AG04450 (cell line): ENCODE measurements at regions not wholly inside any gene's neighbourhood (a gene's known extent, or its start where the extent isn't known, plus 50 kb on each side); places are given as distances from the start of the nearest gene placed in this dataset.
"Not testable (repeated sequence)": the region's sequence is repeated elsewhere in the genome, so short reads cannot be mapped to it uniquely, and the experiment has no call there.

Experiments used
- CTCF ChIA-PET: fragments of 300-600, 350-600 bp; formaldehyde crosslinking; extraction: SDS; loops from one replicate; lab custom pipeline; 2022; ENCODE audit warnings: antibody characterized with exemption, inconsistent platforms; lab: Charles Lee
- POLR2A ChIA-PET: fragments of 350-600 bp; formaldehyde crosslinking; extraction: SDS; loops from one replicate; lab custom pipeline; 2021; ENCODE audit warnings: antibody characterized with exemption, inconsistent platforms; lab: Yijun Ruan, JAX
- DNase-seq: peaks from one replicate; pipeline ENCODE4 v3.0.0-alpha.2; 2011; ENCODE audit warnings: low read depth, low spot score
- H3K27ac ChIP-seq: one replicate; pipeline ENCODE4 v1.5.1; 2012; ENCODE audit warnings: low read depth, low read length, control low read depth
- H3K27me3 ChIP-seq: one replicate; pipeline ENCODE4 v1.6.0; 2012; ENCODE audit warnings: low read length; ENCODE audit not compliant: control insufficient read depth, insufficient read depth
- H3K4me3 ChIP-seq: 2 replicates; pipeline ENCODE4 v1.5.1; 2011; ENCODE audit warnings: mild to moderate bottlenecking, low read depth, low read length, control low read depth
- H3K9me3 ChIP-seq: 2 replicates; pipeline ENCODE4 v1.5.1; 2012; ENCODE audit warnings: low read length; ENCODE audit not compliant: control insufficient read depth, insufficient read depth
- CTCF ChIP-seq: IDR thresholded peaks from 2 replicates; pipeline ENCODE4 v1.5.1; 2011; ENCODE audit warnings: low read depth, low read length, control low read depth, inconsistent platforms

DNA sequence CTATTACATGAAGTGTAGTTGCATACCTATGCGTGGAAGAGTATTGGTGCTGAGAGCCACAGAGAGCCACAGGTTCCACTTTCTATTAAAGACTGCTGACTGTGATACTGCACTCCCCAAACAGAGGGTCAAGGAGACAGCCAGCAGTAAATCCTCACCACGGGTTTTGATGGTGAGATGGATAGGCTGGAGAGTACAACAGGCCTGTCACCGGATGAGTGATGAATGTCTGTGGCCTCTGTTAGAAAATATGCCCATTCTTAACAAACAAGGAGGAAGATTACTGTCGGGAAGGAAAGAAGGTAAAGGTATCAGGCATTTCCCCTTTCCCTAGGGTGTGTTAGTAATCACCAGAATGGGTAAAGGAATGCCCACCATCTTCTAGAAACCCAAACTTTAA, 286.5 kb downstream of the ALDH8A1 start:
- DNase-seq, result no peak
- Histone ChIP-seq H3K27ac (no peak overlapping the region), H3K9me3 (no peaks in the 10 kb centered on the region), H3K27me3 (no peaks in the 10 kb centered on the region), H3K4me3 (no peak overlapping the region)
- ChIA-PET CTCF (no interaction called here), POLR2A (no interaction called here)
- TF ChIP-seq CTCF, result no peak

- H3K9me3 ChIP-seq, result no peaks in the 10 kb centered on the region
- POLR2A ChIA-PET, result no interaction called here
- no peak overlapping the region for H3K4me3 ChIP-seq
- no peaks in the 10 kb centered on the region for H3K27me3 ChIP-seq
- no peak overlapping the region for H3K27ac ChIP-seq
- DNase-seq, result no peak
- CTCF ChIA-PET, result no interaction called here
- TF ChIP-seq CTCF, result no peak
Measured at GRCh38 chr6:134662077-134662700, 287.7 kb downstream of the ALDH8A1 start.

DNA sequence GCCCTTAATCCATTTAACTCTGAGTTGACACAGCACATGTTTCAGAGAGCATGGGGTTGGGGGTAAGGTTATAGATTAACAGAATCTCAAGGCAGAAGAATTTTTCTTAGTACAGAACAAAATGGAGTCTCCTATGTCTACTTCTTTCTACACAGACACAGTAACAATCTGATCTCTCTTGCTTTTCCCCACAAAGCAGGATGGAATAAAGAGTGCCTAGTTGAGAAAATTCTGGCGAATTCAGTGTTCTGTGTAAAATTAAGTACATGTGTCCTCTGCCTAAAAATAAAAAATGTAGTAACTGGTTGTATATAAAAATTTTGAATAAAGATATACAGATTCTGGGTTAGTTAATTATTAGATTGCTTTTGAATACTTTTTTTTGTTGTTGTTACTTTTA, 290.0 kb downstream of the ALDH8A1 start:
- POLR2A ChIA-PET, H3K9me3 ChIP-seq, DNase-seq, CTCF ChIA-PET, H3K27ac ChIP-seq, H3K4me3 ChIP-seq, H3K27me3 ChIP-seq: not testable (repeated sequence)

GRCh38 chr6:134658596-134658995, 291.3 kb downstream of the ALDH8A1 start:
- Histone ChIP-seq H3K27me3 (no peaks in the 10 kb centered on the region), H3K4me3 (no peak overlapping the region), H3K27ac (no peak overlapping the region), H3K9me3 (no peaks in the 10 kb centered on the region)
- no peak for DNase-seq
- TF ChIP-seq CTCF, result no peak
- POLR2A ChIA-PET, result interaction anchor here (0.6 to 1.4 kb wide), 3 partner anchors 18 to 130 kb away, joined by 3 to 4 read pairs (median 4); no protein-coding TSS in a partner anchor
- CTCF ChIA-PET, result interaction anchor here (0.7 to 1.2 kb wide), 3 partner anchors 164 to 502 kb away, joined by 3 read pairs; no protein-coding TSS in a partner anchor

DNA sequence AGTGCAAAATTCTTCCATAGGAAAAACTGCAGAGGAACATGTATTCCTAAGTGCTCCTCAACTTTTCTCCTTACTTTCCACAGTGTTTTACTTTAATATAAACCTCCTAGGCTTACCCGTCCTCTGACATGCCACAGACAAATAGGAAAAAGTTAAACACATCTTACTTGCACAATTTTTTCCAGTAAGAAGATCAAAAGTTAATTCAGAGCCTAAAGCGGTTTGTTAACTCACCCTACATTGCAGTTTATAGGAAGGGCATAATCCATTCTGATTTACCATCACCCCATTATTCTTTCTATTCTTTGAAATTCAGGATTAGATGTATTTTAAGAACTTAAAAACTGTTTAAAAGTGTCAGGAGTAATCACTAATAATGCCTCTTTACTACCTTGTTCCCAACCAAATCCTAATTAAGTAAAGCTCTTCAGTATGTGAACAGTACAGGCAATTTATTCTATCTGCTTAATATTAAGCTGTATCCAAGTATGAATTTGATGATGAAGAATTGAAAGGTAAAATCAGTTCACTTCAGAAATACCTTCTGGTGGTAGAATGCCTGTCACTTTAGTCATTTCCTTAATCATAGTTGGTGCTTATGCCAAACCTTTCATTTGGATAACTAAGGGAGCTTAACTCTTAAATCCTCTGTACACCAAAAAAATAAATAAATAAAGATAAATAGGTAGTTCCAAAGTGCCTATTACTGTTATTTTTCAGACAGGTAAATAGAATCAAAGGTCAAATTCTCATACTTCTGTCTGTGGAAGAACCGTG, 292.0 kb downstream of the ALDH8A1 start:
- ChIA-PET POLR2A (interaction anchor here (0.6 to 1.4 kb wide), 3 partner anchors 17 to 129 kb away, joined by 3 to 4 read pairs (median 4); no protein-coding TSS in a partner anchor), CTCF (interaction anchor here (0.5 to 1.2 kb wide), 4 partner anchors 17 to 501 kb away, joined by 3 to 4 read pairs (median 3); no protein-coding TSS in a partner anchor)
- Histone ChIP-seq H3K4me3 (no peak overlapping the region), H3K9me3 (no peaks in the 10 kb centered on the region), H3K27me3 (no peaks in the 10 kb centered on the region), H3K27ac (no peak overlapping the region)
- no peak for DNase-seq
- no peak for TF ChIP-seq CTCF
